Endothelial cell of umbilical vein (primary cell): ENCODE measurements at regions not wholly inside any gene's neighbourhood (a gene's known extent, or its start where the extent isn't known, plus 50 kb on each side); places are given as distances from the start of the nearest gene placed in this dataset.

Experiments
- BruUV-seq: library from RNA; stranded (reverse); fragments of 400-500 nt; replicated peaks from 2 replicates; lab custom pipeline; 2021; lab: Mats Ljungman, UMichigan
- CTCF ChIA-PET: fragments of 300-600, 350-600 bp; sonication (Branson Sonifier 250); formaldehyde crosslinking; loops from one replicate; lab custom pipeline; 2021; ENCODE audit warnings: antibody characterized with exemption, inconsistent platforms; lab: Charles Lee
- POLR2A ChIA-PET: fragments of 300-600, 350-600 bp; sonication (Branson Sonifier 250); formaldehyde crosslinking; loops from one replicate; lab custom pipeline; 2021; ENCODE audit warnings: antibody characterized with exemption, inconsistent platforms; lab: Charles Lee
- DNase-seq: peaks from one replicate; pipeline ENCODE4 v3.0.0-alpha.2; 2011; ENCODE audit warnings: low read depth, low spot score
- FAIRE-seq: peaks from 2 replicates; lab custom pipeline; 2011; peaks lifted over from hg19 to GRCh38; lab: Jason Lieb, UNC
- H2AFZ ChIP-seq: 2 replicates; pipeline ENCODE4 v1.6.0; 2012; ENCODE audit warnings: low read depth, low read length, control low read depth, inconsistent platforms
- H3K27ac ChIP-seq: 2 replicates; pipeline ENCODE4 v1.5.1; 2011; ENCODE audit warnings: low read depth, mild to moderate bottlenecking, control low read depth, low read length, moderate library complexity; ENCODE audit not compliant: insufficient read depth
- H3K27me3 ChIP-seq, 2 experiments: 2 replicates each; pipeline versions ENCODE4 v1.6.0 to v1.6.1; 2011; ENCODE audit warnings: low read length in 2 of 2, mixed read lengths in 1 of 2; ENCODE audit not compliant: control insufficient read depth in 2 of 2, insufficient read depth in 2 of 2
- H3K36me3 ChIP-seq, 2 experiments: 2 replicates in 1 of 2; 3 replicates in 1 of 2; pipeline ENCODE4 v1.5.1; 2011; ENCODE audit warnings: low read length in 2 of 2, mild to moderate bottlenecking in 1 of 2, moderate library complexity in 1 of 2; ENCODE audit not compliant: control insufficient read depth in 2 of 2, insufficient read depth in 2 of 2; ENCODE audit errors: extremely low read depth in 1 of 2
- H3K4me1 ChIP-seq: 3 replicates; pipeline ENCODE4 v1.5.1; 2011; ENCODE audit warnings: mild to moderate bottlenecking, low read length; ENCODE audit not compliant: control insufficient read depth, insufficient read depth; ENCODE audit errors: extremely low read depth
- H3K4me2 ChIP-seq: 2 replicates; pipeline ENCODE4 v1.6.1; 2011; ENCODE audit warnings: low read length, control low read depth, mixed read lengths; ENCODE audit not compliant: insufficient read depth
- H3K4me3 ChIP-seq, 3 experiments: fragments of 200-600 bp in 1 of 3; sonication (generic), shearing (Covaris generic) in 1 of 3; replicated peaks in 1 of 3; 2 replicates each; pipeline ENCODE4 v1.5.1; 2011 to 2016; ENCODE audit warnings: control low read depth in 3 of 3, low read length in 3 of 3, mild to moderate bottlenecking in 2 of 3, inconsistent platforms in 1 of 3, low read depth in 1 of 3, moderate library complexity in 1 of 3; ENCODE audit not compliant: insufficient read depth in 1 of 3
- H3K79me2 ChIP-seq: 2 replicates; pipeline ENCODE4 v1.6.0; 2012; ENCODE audit warnings: low read length, inconsistent platforms; ENCODE audit not compliant: control insufficient read depth, insufficient read depth
- H3K9ac ChIP-seq: replicated peaks from 2 replicates; pipeline ENCODE3; 2011; ENCODE audit warnings: low read length, control low read depth; ENCODE audit not compliant: insufficient read depth; ENCODE audit errors: extremely low read depth
- H3K9me1 ChIP-seq: replicated peaks from 3 replicates; pipeline ENCODE4 v1.6.0; 2011; ENCODE audit warnings: mild to moderate bottlenecking, low read length; ENCODE audit not compliant: control insufficient read depth, insufficient read depth; ENCODE audit errors: extremely low read depth
- H3K9me3 ChIP-seq: replicated peaks from 2 replicates; pipeline ENCODE4 v1.5.1; 2012; ENCODE audit warnings: low read length, inconsistent platforms; ENCODE audit not compliant: control insufficient read depth, insufficient read depth
- H4K20me1 ChIP-seq: replicated peaks from 2 replicates; pipeline ENCODE3; 2011; ENCODE audit warnings: mild to moderate bottlenecking, low read length; ENCODE audit not compliant: control insufficient read depth, insufficient read depth; ENCODE audit errors: extremely low read depth
- EZH2 ChIP-seq: IDR thresholded peaks from 2 replicates; pipeline ENCODE4 v1.6.1; 2012; ENCODE audit warnings: borderline replicate concordance, low read depth, mild to moderate bottlenecking, moderate library complexity, low read length, inconsistent platforms; ENCODE audit not compliant: severe bottlenecking
- FOS ChIP-seq: IDR thresholded peaks from 2 replicates; pipeline ENCODE4 v1.6.1; 2011; ENCODE audit warnings: mild to moderate bottlenecking, low read length, moderate library complexity, borderline replicate concordance; ENCODE audit not compliant: insufficient read depth
- GATA2 ChIP-seq: IDR thresholded peaks from 2 replicates; pipeline ENCODE4 v1.7.0; 2011; ENCODE audit warnings: low read depth, mild to moderate bottlenecking, moderate library complexity, mixed read lengths, low read length; ENCODE audit not compliant: insufficient read length, insufficient read depth
- JUN ChIP-seq: IDR thresholded peaks from 2 replicates; pipeline ENCODE4 v1.6.1; 2011; ENCODE audit warnings: borderline replicate concordance, low read depth; ENCODE audit not compliant: insufficient read length, insufficient read depth
- MYC ChIP-seq: IDR thresholded peaks from one replicate; pipeline ENCODE4 v1.6.1; 2011; ENCODE audit warnings: mild to moderate bottlenecking, low read depth, low read length
- POLR2A ChIP-seq: IDR thresholded peaks from 2 replicates; pipeline ENCODE4 v1.6.1; 2012; ENCODE audit warnings: low read depth, mild to moderate bottlenecking, control low read depth, low read length
- POLR2AphosphoS5 ChIP-seq: IDR thresholded peaks from 2 replicates; pipeline ENCODE4 v1.6.1; 2012; ENCODE audit warnings: low read depth, mild to moderate bottlenecking, control low read depth, low read length, moderate library complexity; ENCODE audit not compliant: insufficient read depth
- dilution Hi-C: fragments of 300-500 bp; cut with MboI; formaldehyde crosslinking; loops from one replicate; pipeline ENCODE4 v1.15.0; 2019; ENCODE audit warnings: low sequenced_read_pairs; ENCODE audit not compliant: extremely low pct_ligation_motif_present
- intact Hi-C: fragments of 100-400 bp; cut with micrococcal nuclease; formaldehyde crosslinking; loops from one replicate; pipeline ENCODE4 v1.10.0; 2022
- TF ChIP-seq, protein P1 (sequence below): IDR thresholded peaks from 2 replicates; pipeline ENCODE4 v1.6.1; 2011; ENCODE audit not compliant: insufficient read depth, insufficient read length
- TF ChIP-seq, protein P2 (sequence below), 2 donors: IDR thresholded peaks; 1 replicate in 1 of 2; 2 replicates in 1 of 2; pipeline ENCODE4 v1.5.1; 2011; ENCODE audit warnings: low read length in 2 of 2, mild to moderate bottlenecking in 2 of 2, moderate library complexity in 2 of 2, control low read depth in 1 of 2, inconsistent platforms in 1 of 2, low read depth in 1 of 2; ENCODE audit not compliant: insufficient read depth in 1 of 2; ENCODE audit errors: extremely low read depth in 1 of 2

DNA sequence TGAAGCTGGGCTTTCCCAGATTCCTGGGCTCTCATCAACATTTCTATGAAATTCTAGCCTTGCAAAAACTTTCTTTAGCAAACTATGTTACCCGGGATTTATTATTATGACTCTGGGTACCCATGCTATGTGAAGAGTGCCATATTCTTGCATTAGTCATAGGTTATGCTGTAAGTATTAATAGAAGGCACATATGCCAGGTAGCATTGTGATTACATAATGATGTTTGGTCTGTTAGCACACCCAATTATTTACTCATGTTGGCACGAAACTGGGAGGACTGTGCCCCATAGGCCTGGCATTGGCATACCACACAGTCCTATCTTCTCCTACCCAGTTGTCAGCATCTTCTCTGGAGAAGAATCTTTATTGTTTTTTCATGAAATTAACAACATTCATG is 171.0 kb downstream of the SLC4A3 start:
- Histone ChIP-seq H3K9me1 (no peaks in the 10 kb centered on the region), H2AFZ (no peak overlapping the region), H3K36me3 (no peaks in the 10 kb centered on the region), H3K9ac (no peak overlapping the region), H3K9me3 (no peaks in the 10 kb centered on the region), H3K4me2 (no peak overlapping the region), H3K79me2 (no peaks in the 10 kb centered on the region), H3K27ac (no peak overlapping the region), H3K4me3 (no peak overlapping the region), H3K4me1 (no peaks in the 10 kb centered on the region), H3K27me3 (no peaks in the 10 kb centered on the region), H4K20me1 (no peaks in the 10 kb centered on the region)
- no peak for FAIRE-seq
- BruUV-seq = no TSS peak
- dilution Hi-C loops = no loop called here
- intact Hi-C loops = no loop called here
- CTCF ChIA-PET = no interaction called here
- POLR2A ChIA-PET = no interaction called here
- DNase-seq = no peak
- TF ChIP-seq, protein P1, sequence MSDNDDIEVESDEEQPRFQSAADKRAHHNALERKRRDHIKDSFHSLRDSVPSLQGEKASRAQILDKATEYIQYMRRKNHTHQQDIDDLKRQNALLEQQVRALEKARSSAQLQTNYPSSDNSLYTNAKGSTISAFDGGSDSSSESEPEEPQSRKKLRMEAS = no peak
- TF ChIP-seq POLR2AphosphoS5 (no peak), FOS (no peak), JUN (no peak)

DNA sequence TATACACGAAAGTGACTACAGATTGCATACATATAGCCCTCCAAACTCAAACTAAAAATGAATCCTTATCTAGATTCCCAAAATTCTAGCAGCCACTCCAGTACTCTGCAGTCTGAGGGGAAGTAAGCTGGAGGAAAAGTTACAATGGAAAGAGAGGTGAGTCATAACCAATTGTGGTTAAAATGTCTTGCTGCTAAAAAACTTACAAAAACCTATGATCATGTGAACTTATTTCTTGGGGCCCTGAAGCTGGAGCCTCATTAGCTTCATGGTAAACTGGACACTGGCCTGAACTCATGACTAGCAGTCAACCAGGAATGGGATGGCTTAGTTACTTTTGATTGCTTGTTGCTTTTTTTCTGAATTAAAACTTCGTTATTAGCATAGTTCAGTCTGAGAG is 175.9 kb downstream of the SLC4A3 start:
- Histone ChIP-seq H3K9me1 (no peaks in the 10 kb centered on the region), H2AFZ (no peak overlapping the region), H3K27ac (no peak overlapping the region), H3K36me3 (no peaks in the 10 kb centered on the region), H3K4me1 (no peaks in the 10 kb centered on the region), H3K27me3 (no peaks in the 10 kb centered on the region), H3K9ac (no peak overlapping the region), H4K20me1 (no peaks in the 10 kb centered on the region), H3K79me2 (no peaks in the 10 kb centered on the region), H3K4me2 (no peak overlapping the region), H3K9me3 (no peaks in the 10 kb centered on the region), H3K4me3 (no peak overlapping the region)
- dilution Hi-C loops = no loop called here
- TF ChIP-seq, protein P2, sequence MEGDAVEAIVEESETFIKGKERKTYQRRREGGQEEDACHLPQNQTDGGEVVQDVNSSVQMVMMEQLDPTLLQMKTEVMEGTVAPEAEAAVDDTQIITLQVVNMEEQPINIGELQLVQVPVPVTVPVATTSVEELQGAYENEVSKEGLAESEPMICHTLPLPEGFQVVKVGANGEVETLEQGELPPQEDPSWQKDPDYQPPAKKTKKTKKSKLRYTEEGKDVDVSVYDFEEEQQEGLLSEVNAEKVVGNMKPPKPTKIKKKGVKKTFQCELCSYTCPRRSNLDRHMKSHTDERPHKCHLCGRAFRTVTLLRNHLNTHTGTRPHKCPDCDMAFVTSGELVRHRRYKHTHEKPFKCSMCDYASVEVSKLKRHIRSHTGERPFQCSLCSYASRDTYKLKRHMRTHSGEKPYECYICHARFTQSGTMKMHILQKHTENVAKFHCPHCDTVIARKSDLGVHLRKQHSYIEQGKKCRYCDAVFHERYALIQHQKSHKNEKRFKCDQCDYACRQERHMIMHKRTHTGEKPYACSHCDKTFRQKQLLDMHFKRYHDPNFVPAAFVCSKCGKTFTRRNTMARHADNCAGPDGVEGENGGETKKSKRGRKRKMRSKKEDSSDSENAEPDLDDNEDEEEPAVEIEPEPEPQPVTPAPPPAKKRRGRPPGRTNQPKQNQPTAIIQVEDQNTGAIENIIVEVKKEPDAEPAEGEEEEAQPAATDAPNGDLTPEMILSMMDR (IDR thresholded peaks at IDR 0.05; ENCODE audit: extremely low read depth in 1 of 2, insufficient read depth in 1 of 2, low read depth in 1 of 2, low read length in 2 of 2) = no peak
- no peak for TF ChIP-seq FOS
- TF ChIP-seq, protein P1 = no peak
- TF ChIP-seq MYC = no peak
- TF ChIP-seq POLR2AphosphoS5 = no peak
- no peak for TF ChIP-seq EZH2
- no peak for TF ChIP-seq JUN
- no peak for TF ChIP-seq GATA2
- no peak for TF ChIP-seq POLR2A
- no TSS peak for BruUV-seq
- intact Hi-C loops = no loop called here
- CTCF ChIA-PET = no interaction called here
- POLR2A ChIA-PET = no interaction called here
- FAIRE-seq (no peak), DNase-seq (no peak)
